HG03575 (cell line): ENCODE measurements at regions not wholly inside any gene's neighbourhood (a gene's known extent, or its start where the extent isn't known, plus 50 kb on each side); places are given as distances from the start of the nearest gene placed in this dataset.

Experiments
- ATAC-seq: cut with Tn5 transposase; IDR thresholded peaks from one replicate; pipeline ENCODE4 v1.9.1; 2021; ENCODE audit not compliant: unreplicated experiment, insufficient number of reproducible peaks, low FRiP score; ENCODE audit errors: extremely low read depth

- no peak for ATAC-seq
Measured at GRCh38 chr9:80282766-80283165, 711.0 kb downstream of the TLE4 start.

GRCh38 chr9:80259079-80259478, 687.3 kb downstream of the TLE4 start:
- ATAC-seq: no peak

DNA sequence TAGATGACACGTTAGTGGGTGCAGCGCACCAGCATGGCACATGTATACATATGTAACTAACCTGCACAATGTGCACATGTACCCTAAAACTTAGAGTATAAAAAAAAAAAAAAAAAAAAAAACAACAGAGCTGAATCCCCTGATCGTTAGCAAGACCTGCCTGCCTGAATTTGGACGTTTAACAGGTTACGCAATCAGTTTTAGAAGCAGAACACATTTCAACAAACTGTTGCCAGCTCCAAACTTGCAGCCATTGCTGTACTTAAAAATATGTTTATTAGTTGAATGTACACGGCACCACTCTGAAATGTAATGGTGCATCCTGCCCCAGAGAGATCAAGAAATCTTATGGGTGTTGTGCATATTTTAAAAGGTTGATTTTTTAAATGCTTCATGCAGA, 680.0 kb downstream of the TLE4 start:
- no peak for ATAC-seq

DNA sequence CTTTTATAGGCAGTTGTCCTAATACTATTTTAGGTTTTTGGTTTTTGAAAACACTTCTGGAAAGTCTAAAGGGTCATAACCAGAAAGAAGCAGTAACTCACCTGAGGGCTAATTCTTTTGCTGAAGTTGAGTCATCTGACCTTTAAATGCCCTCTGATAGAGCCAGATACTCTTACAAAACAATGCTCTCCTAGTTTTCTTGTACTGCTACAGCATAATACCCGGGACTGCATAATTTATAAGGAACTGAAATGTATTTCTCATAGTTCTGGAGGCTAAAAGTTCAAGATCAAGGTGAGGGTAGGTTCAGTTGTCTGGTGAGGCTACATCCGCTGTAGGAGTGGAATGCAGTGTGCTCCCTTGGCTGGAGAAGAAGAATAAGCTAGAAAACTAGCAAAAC, 670.3 kb downstream of the TLE4 start:
- ATAC-seq: no peak

DNA sequence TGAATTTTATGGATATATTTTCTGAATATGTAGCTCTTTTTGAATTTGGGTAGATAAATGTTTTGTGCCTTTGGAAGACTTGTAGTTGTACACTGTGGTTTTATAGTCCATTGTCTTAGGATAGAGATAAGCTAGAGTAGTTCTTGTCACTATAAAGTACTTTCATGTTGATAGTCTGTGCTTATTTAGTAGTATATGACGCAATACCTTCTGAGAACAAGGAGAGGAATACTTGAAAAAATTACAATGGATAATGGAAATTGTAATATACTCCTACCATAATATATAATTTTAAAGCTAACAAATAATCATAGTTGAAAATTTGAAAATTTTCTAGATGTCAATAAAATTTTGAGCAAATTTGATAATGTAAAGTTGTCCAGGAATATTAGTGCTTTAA, 664.0 kb downstream of the TLE4 start:
- ATAC-seq: no peak

DNA sequence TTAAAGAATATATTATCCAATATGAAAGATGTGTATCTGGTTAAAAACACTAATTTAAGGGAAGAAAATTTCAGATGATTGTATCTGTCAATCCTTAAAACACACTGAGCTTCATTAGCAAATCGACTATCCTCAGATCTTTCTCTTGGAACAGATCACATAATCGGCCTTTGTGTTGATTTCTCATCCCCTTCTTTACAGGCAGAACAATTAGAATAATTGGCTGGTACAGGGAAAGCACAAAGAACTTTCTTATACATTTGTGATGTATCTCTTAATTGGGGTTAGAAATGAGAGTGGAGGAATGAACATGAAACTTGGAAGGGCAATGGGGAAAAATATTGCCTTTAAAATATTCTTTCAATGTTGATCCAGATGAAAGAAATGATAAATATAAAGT, 662.1 kb downstream of the TLE4 start:
- ATAC-seq: no peak

DNA sequence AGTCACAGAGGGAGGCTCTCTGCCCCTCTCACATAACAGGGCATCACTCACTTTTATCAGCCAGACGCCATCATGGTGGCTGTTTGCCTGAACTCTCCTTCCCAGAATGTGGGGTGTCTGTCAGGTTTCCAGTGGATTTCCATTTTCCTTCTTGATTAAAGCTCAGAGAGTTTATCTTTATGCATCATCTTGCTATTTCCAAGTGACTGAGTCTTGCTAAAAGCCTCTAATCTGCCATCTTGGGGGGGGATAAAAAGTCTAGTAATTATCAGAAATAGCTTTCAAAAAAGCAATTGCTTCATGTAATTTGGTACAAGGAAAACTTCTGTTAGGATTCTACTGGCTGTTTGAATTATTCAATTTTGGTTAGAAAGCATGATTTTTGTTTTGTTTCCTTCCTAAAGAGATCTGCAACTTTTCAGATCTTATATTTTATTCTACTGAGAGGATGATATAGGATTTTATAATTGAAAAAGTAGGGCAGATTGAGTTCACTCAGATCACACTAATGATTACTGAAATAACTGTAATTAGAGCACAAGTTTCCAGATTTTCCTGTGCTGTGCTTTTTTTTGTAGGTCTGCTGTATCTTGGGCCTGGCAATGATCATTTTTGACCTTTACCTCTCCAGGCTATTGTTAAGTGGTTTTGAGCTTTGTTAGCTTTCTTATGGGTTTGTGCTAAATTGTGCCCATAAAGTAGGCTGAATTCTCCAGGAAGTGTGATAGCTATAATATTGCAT, 661.5 kb downstream of the TLE4 start:
- no peak for ATAC-seq

GRCh38 chr9:80231318-80232236, 659.8 kb downstream of the TLE4 start:
- no peak for ATAC-seq

DNA sequence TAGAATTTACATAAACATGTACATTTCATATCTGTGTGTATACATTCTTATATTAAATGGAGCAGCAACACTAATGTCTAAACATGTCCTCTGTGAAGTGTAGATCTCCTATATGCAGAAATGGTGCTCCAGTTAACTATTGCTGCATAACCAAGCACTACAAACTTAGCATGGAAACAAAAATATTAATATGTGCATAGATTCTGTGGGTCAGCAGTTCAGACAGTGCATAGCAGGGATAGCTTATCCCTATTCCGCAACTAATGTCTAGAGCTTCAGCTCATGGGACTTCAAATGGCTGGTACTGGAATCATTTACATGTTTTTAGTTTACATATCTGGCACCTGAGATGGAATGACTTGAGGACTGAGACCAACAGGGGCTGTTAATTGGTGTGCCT, 652.1 kb downstream of the TLE4 start:
- no peak for ATAC-seq

DNA sequence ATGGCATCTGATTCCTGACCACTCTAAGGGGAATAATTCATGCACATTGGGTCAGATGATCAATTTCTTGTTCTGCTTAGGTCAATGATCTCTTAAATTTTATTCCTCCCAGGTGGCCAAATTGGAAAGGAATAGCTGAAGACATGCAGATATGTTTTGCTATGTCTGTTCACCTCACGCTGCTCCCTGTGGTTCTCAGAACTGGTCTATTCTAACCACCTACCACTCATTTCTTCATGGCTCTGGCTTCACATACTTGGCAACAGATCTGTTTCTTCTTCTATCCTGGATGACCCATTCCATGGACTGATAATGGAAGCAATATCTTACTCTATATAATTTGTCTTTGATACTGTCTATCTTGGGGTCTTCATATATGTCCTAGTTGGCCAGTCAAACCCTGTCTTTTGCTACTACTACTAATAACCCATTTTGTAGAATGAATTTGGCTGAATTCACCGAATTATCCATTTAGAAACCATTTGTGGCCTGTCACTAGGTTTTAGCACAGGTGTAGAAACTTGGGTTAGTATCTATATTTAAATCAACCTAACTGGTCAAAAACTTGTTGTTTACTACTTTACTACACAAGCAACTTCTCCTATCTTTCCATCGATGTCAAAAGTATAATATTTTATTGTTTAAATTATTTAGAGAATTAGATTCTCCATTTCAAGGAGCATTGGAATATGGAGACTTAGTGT, 650.9 kb downstream of the TLE4 start:
- no peak for ATAC-seq

GRCh38 chr9:80218328-80218727, 646.6 kb downstream of the TLE4 start:
- no peak for ATAC-seq

DNA sequence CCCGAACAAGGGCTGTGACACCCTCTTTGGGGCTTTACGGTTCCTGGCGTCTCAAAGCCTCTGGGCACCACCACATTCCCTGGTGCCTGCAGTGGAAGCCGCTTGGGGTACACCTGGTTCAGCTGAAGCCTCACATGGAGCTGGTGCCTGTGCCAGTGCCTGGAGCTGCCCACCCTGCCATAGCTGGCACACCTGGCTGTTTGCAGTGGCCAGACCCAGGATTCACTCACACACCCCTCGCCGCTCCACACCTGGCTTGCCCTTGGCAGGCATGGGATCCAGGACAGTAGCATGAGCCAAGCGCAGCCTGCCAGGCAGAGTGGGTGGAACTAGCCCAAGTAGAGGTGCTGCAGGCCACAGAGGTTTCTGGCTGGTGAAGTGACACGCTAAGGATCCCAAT, 641.8 kb downstream of the TLE4 start:
- ATAC-seq: no peak

GRCh38 chr9:80208696-80209095, 636.9 kb downstream of the TLE4 start:
- no peak for ATAC-seq

DNA sequence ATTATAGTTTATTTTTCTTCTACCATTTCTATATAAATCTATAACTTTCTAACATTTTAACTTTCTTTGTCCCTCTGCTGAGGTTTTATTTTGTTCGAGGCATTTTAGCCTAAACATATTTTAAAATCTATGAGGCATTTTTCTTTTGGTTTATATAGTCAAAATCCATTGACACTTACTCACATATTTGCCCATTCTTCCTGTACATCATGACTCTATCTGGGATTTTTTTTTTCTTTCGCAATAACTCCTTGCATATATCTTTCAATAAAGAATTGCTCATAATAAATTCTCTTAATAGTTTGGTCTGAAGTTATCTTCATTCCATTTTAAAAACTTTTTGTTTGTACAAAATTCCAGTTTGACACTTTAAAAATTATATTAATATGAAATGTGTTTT, 632.3 kb downstream of the TLE4 start:
- no peak for ATAC-seq

DNA sequence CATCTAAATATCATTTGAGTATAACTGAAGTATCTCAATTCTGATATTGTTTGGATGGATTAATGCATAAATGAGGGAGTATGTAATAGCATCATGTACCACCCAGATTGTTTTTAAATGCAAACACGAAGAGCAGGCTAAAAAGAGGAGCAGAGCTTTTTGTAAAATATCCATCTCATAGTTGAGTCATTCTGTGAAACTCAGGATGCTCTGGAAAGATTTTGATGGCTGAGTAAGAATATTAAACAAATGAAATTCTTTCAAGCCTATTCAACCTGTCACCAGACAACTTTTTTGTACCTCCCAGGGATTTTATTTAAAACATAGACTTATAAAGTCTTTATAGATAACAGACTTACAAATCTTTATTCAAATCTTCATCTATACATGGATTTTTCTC, 625.9 kb downstream of the TLE4 start:
- ATAC-seq: no peak

DNA sequence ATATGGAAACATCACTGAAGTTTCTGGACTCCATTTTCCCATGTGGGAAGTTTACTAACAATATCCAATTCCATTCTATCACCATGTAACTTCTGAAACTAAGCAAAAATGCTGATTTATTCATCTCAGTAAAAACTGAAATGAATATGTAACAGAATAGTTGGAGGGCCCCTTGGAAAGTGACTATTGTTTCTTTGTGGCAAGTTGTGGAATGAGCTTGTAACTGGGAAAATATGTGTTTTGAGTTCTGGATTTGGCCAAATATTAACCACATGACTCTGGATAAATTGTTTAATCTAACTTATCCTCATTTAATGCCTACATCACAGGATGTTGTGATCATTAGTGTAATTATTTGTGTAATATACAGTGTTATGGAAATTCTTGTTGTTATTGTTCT, 619.3 kb downstream of the TLE4 start:
- no peak for ATAC-seq

DNA sequence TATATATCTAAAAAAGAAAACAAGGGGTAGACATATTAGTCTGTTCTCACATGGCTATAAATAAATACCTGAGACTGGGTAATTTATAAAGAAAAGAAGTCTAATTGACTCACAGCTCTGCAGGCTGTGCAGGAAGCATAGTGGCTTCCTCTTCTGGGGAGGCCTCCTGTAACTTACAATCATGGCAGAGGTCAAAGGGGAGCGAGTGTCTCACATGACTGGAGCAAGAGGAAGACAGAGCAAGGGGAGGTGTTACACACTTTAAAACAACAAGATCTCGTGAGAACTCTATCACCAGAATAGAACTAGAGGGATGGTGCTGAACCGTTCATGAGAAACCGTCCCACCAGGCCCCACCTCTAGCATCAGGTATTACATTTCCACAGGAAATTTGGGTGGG, 616.8 kb downstream of the TLE4 start:
- ATAC-seq: no peak

DNA sequence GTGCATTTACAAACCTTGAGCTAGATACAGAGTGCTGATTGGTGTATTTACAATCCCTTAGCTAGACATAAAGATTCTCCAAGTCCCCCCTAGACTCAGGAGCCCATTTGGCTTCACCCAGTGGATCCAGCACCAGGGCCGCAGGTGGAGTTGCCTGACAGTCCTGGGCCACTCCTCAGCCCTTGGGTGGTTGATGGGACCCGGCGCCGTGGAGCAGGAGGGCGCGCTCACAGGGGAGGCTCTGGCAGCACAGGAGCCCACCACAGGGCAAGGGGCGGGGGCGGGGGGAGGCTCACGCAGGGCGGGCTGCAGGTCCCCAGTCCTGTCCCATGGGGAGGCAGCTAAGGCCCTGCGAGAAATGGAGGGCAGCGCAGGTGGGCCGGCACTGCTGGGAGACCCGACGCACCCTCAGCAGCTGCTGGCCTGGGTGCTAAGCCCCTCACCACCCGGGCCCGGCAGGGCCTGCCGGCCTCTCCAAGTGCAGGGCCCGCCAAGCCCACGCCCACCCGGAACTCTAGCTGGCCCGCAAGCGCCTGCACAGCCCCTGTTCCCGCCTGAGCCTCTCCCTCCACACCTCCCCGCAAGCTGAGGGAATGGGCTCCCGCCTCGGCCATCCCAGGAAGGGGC, 613.5 kb downstream of the TLE4 start:
- no peak for ATAC-seq

DNA sequence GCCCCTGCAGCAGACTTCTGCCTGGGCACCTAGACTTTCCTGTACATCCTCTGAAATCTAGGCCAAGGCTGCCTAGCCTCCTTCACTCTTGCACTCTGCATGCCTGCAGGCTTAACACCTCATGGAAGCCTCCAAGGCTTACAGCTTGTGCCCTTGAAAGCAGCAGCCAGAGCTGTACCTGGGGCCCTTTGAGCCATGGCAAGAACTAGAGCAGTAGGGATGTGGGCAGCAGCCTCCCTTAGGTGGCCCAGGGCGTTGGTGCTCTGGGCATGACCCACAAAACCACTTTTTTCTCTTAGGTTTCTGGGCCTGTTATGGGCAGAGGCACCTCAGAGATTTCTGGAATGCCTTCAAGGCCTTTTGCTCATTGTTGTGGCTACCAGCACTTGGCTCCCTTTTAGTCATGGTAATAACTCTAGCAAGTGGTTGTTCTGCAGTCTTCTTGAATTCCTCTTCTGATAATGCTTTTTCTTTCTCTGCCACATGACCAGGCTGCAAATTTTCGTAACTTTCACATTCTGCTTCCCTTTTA, 606.2 kb downstream of the TLE4 start:
- no peak for ATAC-seq
